ENCODE measurements at regions not wholly inside any gene's neighbourhood (a gene's known extent, or its start where the extent isn't known, plus 50 kb on each side); places are given as distances from the start of the nearest gene placed in this dataset.

DNA sequence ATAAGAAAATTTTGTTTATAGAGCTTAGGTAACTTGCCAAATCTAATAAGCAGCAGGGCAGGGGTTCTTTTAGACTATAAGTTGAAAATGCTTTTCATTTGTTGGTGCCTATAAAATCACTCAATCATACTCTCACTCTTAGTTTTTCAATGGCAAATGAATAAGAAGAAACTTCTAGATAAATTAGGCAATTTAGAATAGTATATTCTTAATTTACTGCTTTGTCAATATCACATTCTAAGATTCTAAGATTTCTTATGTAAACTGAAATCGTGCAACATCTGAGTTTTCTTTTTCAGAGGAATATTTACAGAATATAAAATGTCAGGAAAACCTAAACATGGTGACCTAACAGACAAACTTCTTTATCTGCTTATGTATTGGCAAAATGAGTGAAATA is 849.0 kb downstream of the DTWD2 start:
- TF ChIP-seq RAD21 (conservative IDR thresholded peaks at IDR 0.05): no peak
- TF ChIP-seq SMC3 (conservative IDR thresholded peaks at IDR 0.05; ENCODE audit: poor library complexity): no peak
- TF ChIP-seq EP300 (conservative IDR thresholded peaks at IDR 0.05; ENCODE audit: poor library complexity, severe bottlenecking): no peak
- TF ChIP-seq CTCF (IDR thresholded peaks at IDR 0.05; ENCODE audit: poor library complexity, severe bottlenecking): no peak
- TF ChIP-seq MXI1 (conservative IDR thresholded peaks at IDR 0.05; ENCODE audit: poor library complexity, severe bottlenecking): no peak
- TF ChIP-seq EZH2 (IDR thresholded peaks at IDR 0.05; ENCODE audit: borderline replicate concordance, insufficient read depth, low read length, poor library complexity, severe bottlenecking): no peak
- TF ChIP-seq POLR2AphosphoS5 (IDR thresholded peaks at IDR 0.05): no peak
- no peak for TF ChIP-seq REST (IDR thresholded peaks at IDR 0.05; ENCODE audit: borderline replicate concordance)
- no peaks in the 10 kb centered on the region for H3K36me3 ChIP-seq (ENCODE audit: insufficient read depth, low read length)
- H3K9me2 ChIP-seq (ENCODE audit: insufficient read depth, low read length): no peaks in the 10 kb centered on the region
- H4K20me1 ChIP-seq (ENCODE audit: insufficient read depth): no peaks in the 10 kb centered on the region
- no peak overlapping the region for H3K27ac ChIP-seq (ENCODE audit: low read length)
- no peak overlapping the region for H3K4me2 ChIP-seq (ENCODE audit: low read length)
- no peaks in the 10 kb centered on the region for H3F3A ChIP-seq (ENCODE audit: insufficient read depth, low read length, poor library complexity, severe bottlenecking)
- no peaks in the 10 kb centered on the region for H3K27me3 ChIP-seq (ENCODE audit: insufficient read depth, low read depth, low read length)
- H3K4me3 ChIP-seq (ENCODE audit: low read length): no peak overlapping the region
- no peaks in the 10 kb centered on the region for H3K79me2 ChIP-seq (replicated peaks; ENCODE audit: insufficient read depth, low read length)
- no peaks in the 10 kb centered on the region for H3K9me3 ChIP-seq (ENCODE audit: low read length)
- no peak overlapping the region for H2AFZ ChIP-seq (ENCODE audit: low read depth, low read length)
- no peak overlapping the region for H3K9ac ChIP-seq (ENCODE audit: low read length)

DNA sequence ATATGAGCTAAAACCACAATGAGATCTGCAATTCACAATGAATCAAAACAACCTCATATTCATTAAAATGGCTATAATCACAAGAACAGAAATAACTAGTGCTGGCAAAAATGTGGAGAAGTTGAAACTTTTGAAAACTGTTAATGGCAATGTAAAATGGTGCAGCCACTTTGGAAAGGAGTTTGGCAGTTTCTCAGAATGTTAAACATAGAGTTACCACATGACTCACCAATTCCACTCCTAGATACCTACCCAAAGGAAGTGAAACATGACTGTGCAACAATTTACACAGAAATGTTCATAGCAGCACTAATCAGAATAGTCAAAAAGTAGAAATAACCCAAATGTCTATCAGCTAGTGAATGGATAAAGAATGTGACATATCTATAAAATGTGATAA is 862.2 kb downstream of the DTWD2 start:
- TF ChIP-seq EP300 (conservative IDR thresholded peaks at IDR 0.05; ENCODE audit: poor library complexity, severe bottlenecking) (no peak), TAF1 (IDR thresholded peaks at IDR 0.05; ENCODE audit: low read depth) (no peak)
- H4K20me1 ChIP-seq (ENCODE audit: insufficient read depth): no peaks in the 10 kb centered on the region
- H2AFZ ChIP-seq (ENCODE audit: low read depth, low read length): no peak overlapping the region
- no peaks in the 10 kb centered on the region for H3K9me2 ChIP-seq (ENCODE audit: insufficient read depth, low read length)
- H3F3A ChIP-seq (ENCODE audit: insufficient read depth, low read length, poor library complexity, severe bottlenecking): no peaks in the 10 kb centered on the region
- no peak overlapping the region for H3K27ac ChIP-seq (ENCODE audit: low read length)
- no peak overlapping the region for H3K4me2 ChIP-seq (ENCODE audit: low read length)
- no peaks in the 10 kb centered on the region for H3K9me3 ChIP-seq (ENCODE audit: low read length)
- no peaks in the 10 kb centered on the region for H3K27me3 ChIP-seq (ENCODE audit: insufficient read depth, low read depth, low read length)
- H3K79me2 ChIP-seq (replicated peaks; ENCODE audit: insufficient read depth, low read length): no peaks in the 10 kb centered on the region
- no peaks in the 10 kb centered on the region for H3K36me3 ChIP-seq (ENCODE audit: insufficient read depth, low read length)
- no peak overlapping the region for H3K4me3 ChIP-seq (ENCODE audit: low read length)
- no peak overlapping the region for H3K9ac ChIP-seq (ENCODE audit: low read length)

DNA sequence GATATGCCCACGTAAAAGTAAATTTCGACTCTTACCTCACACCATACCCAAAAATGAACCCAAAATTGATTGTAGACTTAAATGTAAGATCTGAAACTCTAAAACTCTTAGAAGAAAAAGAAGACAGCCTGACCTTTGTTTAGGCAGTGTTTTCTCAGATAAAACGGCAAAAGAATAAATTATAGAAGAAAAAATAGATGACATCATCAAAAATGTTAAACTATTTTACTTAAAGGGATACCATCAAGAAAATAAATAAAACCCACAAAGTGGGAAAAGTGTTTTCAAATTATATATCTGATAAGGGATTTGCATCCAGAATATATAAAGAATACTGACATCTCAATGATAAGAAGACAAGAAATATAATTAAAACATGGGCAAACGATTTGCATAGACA is 862.7 kb downstream of the DTWD2 start:
- H2AFZ ChIP-seq (ENCODE audit: low read depth, low read length): no peak overlapping the region
- H4K20me1 ChIP-seq (ENCODE audit: insufficient read depth): no peaks in the 10 kb centered on the region
- H3K9ac ChIP-seq (ENCODE audit: low read length): no peak overlapping the region
- H3K27me3 ChIP-seq (ENCODE audit: insufficient read depth, low read depth, low read length): no peaks in the 10 kb centered on the region
- TF ChIP-seq SMC3 (conservative IDR thresholded peaks at IDR 0.05; ENCODE audit: poor library complexity): no peak
- no peak for TF ChIP-seq EZH2 (IDR thresholded peaks at IDR 0.05; ENCODE audit: borderline replicate concordance, insufficient read depth, low read length, poor library complexity, severe bottlenecking)
- no peak for TF ChIP-seq CTCF (IDR thresholded peaks at IDR 0.05; ENCODE audit: poor library complexity, severe bottlenecking)
- no peak for TF ChIP-seq REST (IDR thresholded peaks at IDR 0.05; ENCODE audit: borderline replicate concordance)
- no peak for TF ChIP-seq MXI1 (conservative IDR thresholded peaks at IDR 0.05; ENCODE audit: poor library complexity, severe bottlenecking)
- no peak for TF ChIP-seq TAF1 (IDR thresholded peaks at IDR 0.05; ENCODE audit: low read depth)
- TF ChIP-seq RAD21 (conservative IDR thresholded peaks at IDR 0.05): no peak
- no peak for TF ChIP-seq EP300 (conservative IDR thresholded peaks at IDR 0.05; ENCODE audit: poor library complexity, severe bottlenecking)
- TF ChIP-seq POLR2AphosphoS5 (IDR thresholded peaks at IDR 0.05): no peak
- H3K9me2 ChIP-seq (ENCODE audit: insufficient read depth, low read length): no peaks in the 10 kb centered on the region
- no peaks in the 10 kb centered on the region for H3K9me3 ChIP-seq (ENCODE audit: low read length)
- H3K4me2 ChIP-seq (ENCODE audit: low read length): no peak overlapping the region
- no peaks in the 10 kb centered on the region for H3K79me2 ChIP-seq (replicated peaks; ENCODE audit: insufficient read depth, low read length)
- H3F3A ChIP-seq (ENCODE audit: insufficient read depth, low read length, poor library complexity, severe bottlenecking): no peaks in the 10 kb centered on the region
- H3K36me3 ChIP-seq (ENCODE audit: insufficient read depth, low read length): no peaks in the 10 kb centered on the region
- H3K27ac ChIP-seq (ENCODE audit: low read length): no peak overlapping the region
- H3K4me3 ChIP-seq (ENCODE audit: low read length): no peak overlapping the region
